ENCODE measurements at regions not wholly inside any gene's neighbourhood (a gene's known extent, or its start where the extent isn't known, plus 50 kb on each side); places are given as distances from the start of the nearest gene placed in this dataset.

GRCh38 chr3:933326-933725 is 159.5 kb upstream of the CNTN6 start:
- ATAC-seq (no peak), DNase-seq (no peak)

- no peak for DNase-seq
- no peak for ATAC-seq
Measured at GRCh38 chr3:944786-945185, 148.0 kb upstream of the CNTN6 start.

GRCh38 chr3:945738-946137 is 147.1 kb upstream of the CNTN6 start:
- ATAC-seq (no peak), DNase-seq (no peak)

DNA sequence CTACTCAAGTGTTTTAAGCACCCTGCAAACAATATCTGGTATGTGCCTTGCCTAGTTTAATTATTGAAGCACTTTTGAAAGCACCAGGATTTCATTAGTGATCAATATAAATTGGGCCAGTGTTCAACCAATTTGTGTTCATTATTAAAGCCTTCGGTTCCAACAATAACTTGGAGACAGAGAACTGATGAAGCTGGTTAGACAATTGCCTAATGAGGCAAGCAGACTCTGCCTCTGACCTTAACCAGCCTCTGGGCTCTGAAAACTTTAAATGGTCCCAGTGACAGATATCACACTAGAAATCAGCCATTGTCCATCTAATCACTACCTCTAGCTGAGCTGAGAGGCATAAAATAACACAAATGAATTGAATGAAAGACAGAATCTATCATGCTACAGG is 139.9 kb upstream of the CNTN6 start:
- no peak for ATAC-seq
- no peak for DNase-seq

GRCh38 chr3:963255-963654 is 129.6 kb upstream of the CNTN6 start:
- DNase-seq (no peak), ATAC-seq (no peak)

DNA sequence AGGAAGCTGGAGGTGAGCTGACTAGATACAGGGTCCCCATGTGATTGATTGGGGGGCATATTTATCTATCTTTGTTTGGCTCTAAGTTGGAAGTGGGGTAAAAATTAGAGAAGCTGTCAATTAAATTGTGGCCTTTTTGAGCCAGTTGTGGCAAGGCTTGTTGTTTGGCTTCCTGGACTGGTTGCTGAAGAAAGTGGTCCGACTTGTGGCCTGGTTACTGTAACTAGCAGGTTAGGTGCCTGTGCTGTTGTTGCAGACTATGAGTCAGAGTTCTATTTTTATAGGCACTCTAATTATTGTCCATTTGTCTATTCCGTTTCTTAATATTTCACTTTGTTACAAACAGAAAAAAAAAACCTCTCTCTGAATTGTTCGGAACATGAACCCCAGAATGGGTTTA is 129.1 kb upstream of the CNTN6 start:
- ATAC-seq (no peak), DNase-seq (no peak)

GRCh38 chr3:965826-966225 is 127.0 kb upstream of the CNTN6 start:
- DNase-seq (no peak), ATAC-seq (no peak)

- ATAC-seq (no peak), DNase-seq (no peak)
Measured at GRCh38 chr3:966341-966740, 126.5 kb upstream of the CNTN6 start.

DNA sequence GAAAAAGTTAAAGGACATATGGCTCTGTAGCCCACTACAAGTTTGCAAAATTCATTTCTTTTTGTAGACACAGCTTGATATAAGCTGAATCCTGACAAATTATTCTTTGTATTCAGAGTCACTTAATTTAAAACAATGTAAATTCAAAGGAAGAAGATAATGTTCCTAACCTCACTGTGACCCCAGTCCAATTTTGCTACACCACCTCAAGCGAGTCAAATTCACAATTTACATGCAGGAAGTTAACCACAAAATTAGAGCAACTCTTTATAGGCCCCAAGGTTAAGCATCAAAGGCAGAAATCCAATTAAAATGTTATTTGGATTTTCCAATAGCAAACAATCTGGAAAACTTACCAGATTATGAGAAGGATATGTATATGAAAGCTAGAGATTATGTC is 119.5 kb upstream of the CNTN6 start:
- ATAC-seq (no peak), DNase-seq (no peak)

- no peak for ATAC-seq
- DNase-seq: no peak
Measured at GRCh38 chr3:976006-976405, 116.8 kb upstream of the CNTN6 start.

GRCh38 chr3:981156-981555 is 111.7 kb upstream of the CNTN6 start:
- DNase-seq (no peak), ATAC-seq (no peak)

DNA sequence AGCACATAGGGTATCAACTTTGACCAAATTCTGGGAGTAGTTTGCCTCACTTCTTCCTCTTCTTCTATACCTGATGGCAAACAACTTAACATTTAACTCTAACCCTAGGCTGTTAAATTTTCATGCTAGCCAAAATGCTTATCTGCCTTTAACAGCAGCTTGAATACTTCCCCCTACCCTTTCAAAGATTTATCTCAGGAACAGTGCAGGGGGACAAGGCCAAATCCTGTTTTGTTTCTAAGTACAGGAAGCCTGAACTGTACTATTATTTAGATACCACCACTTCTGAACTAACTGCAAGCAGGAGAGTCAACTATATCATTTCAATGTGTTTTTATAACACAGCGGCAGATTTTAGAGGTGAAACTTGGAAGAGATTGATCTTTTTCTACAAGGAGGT is 104.0 kb upstream of the CNTN6 start:
- no peak for ATAC-seq

DNA sequence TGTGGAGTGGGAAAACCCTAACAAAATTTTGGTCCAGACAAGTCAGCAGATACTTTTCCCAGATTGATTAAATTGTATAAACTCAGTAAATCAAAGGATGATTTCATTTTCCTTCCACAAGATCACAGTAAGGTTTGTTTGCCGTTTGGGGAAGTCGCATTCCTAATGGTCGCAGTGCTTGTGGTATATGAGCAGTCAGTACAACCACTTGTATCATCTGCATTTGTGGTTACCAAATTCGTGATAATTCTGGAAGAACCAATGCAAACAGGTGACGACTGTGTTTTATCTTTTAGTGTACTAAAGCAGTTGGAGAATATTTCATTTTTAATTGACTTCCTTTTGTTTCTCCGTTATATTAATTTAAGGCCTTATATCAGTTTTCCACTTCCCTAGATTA is 100.0 kb upstream of the CNTN6 start:
- ATAC-seq: no peak
- DNase-seq: no peak

More for the DNA sequence above, 104.0 kb upstream of the CNTN6 start:
- no peak for DNase-seq

GRCh38 chr3:1002010-1002409 is 90.8 kb upstream of the CNTN6 start:
- DNase-seq (no peak), ATAC-seq (no peak)

- ATAC-seq: no peak
Measured at GRCh38 chr3:1007866-1008265, 85.0 kb upstream of the CNTN6 start.

GRCh38 chr3:1010228-1010627 is 82.6 kb upstream of the CNTN6 start:
- DNase-seq (no peak), ATAC-seq (no peak)

More at GRCh38 chr3:1007866-1008265, 85.0 kb upstream of the CNTN6 start:
- no peak for DNase-seq

DNA sequence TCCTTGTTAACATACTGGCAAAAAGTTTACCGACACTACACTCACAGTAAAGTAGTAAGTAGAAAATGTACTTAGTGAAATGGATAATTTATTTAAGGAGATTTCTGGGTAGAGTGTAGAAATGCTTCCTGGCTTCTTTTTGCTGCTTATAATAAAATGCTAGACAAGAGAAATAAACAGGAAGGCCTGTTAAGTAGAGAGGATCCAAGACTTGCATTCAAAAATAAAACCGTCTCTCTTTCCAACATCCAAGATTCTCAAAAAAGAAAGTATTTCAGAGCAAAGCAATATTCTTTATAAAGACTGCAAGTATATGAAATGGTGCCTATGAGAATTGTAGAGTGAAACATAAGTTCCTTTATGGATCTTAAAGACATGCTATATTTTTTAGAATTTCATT is 77.0 kb upstream of the CNTN6 start:
- ATAC-seq (no peak), DNase-seq (no peak)

DNA sequence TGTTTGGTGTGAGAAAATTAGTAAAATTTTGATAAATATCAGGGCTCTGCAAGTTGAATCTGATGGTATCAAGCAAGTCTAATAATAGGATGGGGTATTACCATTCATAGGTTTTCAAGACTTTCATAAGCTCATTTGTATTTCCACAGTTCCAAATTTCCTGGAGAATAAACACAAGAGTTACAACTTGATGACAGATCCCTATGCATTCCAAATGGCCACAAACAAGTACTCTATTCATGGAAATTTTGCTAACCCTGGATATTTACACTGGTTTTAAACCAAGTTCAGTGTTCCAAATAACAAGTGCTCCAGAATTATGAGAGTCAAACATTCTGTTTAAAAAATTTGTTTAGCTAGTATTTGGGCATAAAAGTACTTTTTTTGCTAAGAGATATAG is 75.0 kb upstream of the CNTN6 start:
- DNase-seq: no peak
- ATAC-seq: no peak

DNA sequence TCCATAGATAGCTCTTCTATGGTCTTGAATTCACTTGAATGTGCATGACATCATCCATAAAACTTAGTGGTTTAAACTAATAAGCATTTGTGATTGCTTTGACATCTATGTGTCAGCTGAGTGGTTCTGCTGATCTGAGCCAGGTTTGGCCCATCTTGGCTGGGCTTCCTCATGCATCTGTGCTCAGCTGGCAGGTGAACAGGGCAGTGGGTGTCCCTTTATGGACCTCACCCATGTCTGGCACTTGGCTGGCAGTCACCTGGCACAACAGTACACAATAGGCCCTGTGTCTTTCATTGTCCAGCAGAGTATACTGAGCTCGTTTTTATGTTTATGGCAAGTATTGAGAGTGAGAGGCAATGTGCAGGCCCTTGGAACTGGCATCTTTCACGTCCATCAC is 73.7 kb upstream of the CNTN6 start:
- DNase-seq: no peak
- ATAC-seq: no peak

- ATAC-seq: no peak
- no peak for DNase-seq
Measured at GRCh38 chr3:1026395-1026794, 66.4 kb upstream of the CNTN6 start.

- ATAC-seq (no peak), DNase-seq (no peak)
Measured at GRCh38 chr3:1036207-1036826, 56.5 kb upstream of the CNTN6 start.

GRCh38 chr3:1037631-1038030 is 55.2 kb upstream of the CNTN6 start:
- no peak for ATAC-seq
- no peak for DNase-seq

All from stimulated activated naive CD8-positive, alpha-beta T cell treated with anti-CD3 and anti-CD28 coated beads, Interleukin-15, Interleukin-2, amounts not matched to agents 100 U/mL and 50 U/mL, for 24 hours (primary cell).